Vagina (tissue), 2 donors: ENCODE measurements at regions not wholly inside any gene's neighbourhood (a gene's known extent, or its start where the extent isn't known, plus 50 kb on each side); places are given as distances from the start of the nearest gene placed in this dataset.
"Not testable (repeated sequence)": the region's sequence is repeated elsewhere in the genome, so short reads cannot be mapped to it uniquely, and the experiment has no call there.

Source experiments
- CTCF ChIP-seq, 3 experiments: fragments of 450-650 bp in 2 of 3; fragments of 200-600 bp in 1 of 3; sonication (generic) in 1 of 3; IDR thresholded peaks; one replicate each; pipeline ENCODE4 v1.5.1; 2017 to 2019; ENCODE audit warnings: antibody characterized with exemption in 3 of 3, mild to moderate bottlenecking in 2 of 3, moderate library complexity in 2 of 3
- POLR2A ChIP-seq, 2 donors: fragments of 450-650 bp; IDR thresholded peaks; one replicate each; pipeline ENCODE4 v1.6.1; 2017; ENCODE audit warnings: antibody characterized with exemption in 2 of 2, mild to moderate bottlenecking in 2 of 2, moderate library complexity in 2 of 2

DNA sequence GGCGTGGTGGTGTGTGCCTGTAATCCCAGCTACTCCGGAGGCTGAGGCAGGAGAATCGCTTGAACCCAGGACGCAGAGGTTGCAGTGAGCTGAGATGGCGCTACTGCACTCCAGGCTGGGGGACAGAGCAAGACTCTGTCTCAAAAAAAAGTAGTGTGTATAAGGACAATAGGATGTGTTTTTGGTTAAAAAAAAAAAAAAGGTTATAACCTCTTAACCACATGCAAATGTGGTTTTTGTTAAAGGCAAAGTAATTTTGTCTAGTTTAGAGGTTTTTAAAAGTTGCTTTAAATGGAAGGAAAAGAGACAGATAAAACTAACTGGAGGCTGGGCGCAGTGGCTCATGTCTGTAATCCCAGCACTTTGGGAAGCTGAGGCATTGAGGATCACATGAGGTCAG lies 92.8 kb upstream of the ACSL3 start:
- not testable (repeated sequence) for TF ChIP-seq CTCF, POLR2A (IDR thresholded peaks at IDR 0.05)
